Neural cell (in vitro differentiated cells): ENCODE measurements at regions not wholly inside any gene's neighbourhood (a gene's known extent, or its start where the extent isn't known, plus 50 kb on each side); places are given as distances from the start of the nearest gene placed in this dataset.

Source experiments
- H2AFZ ChIP-seq: fragments of 200-600, 300-800 bp; sonication (generic), shearing (Covaris generic); 2 replicates; pipeline ENCODE4 v1.6.0; 2014; ENCODE audit warnings: low read depth, mild to moderate bottlenecking, antibody characterized with exemption, low read length, moderate library complexity
- H3F3A ChIP-seq: fragments of 200-600 bp; shearing (Covaris generic); 2 replicates; pipeline ENCODE4 v1.6.1; 2016; ENCODE audit warnings: mild to moderate bottlenecking, moderate library complexity, mixed read lengths, antibody characterized with exemption, low read length; ENCODE audit not compliant: insufficient read depth, poor library complexity, severe bottlenecking
- H3K27ac ChIP-seq: fragments of 200-600, 300-800 bp; sonication (generic), shearing (Covaris generic); 2 replicates; pipeline ENCODE4 v1.5.1; 2014; ENCODE audit warnings: mild to moderate bottlenecking, low read length, moderate library complexity
- H3K27me3 ChIP-seq: fragments of 300-800, 200-600 bp; sonication (generic), shearing (Covaris generic); 2 replicates; pipeline ENCODE4 v1.6.0; 2014; ENCODE audit warnings: mild to moderate bottlenecking, low read depth, low read length, moderate library complexity; ENCODE audit not compliant: insufficient read depth
- H3K36me3 ChIP-seq: fragments of 300-800, 200-600 bp; sonication (generic), shearing (Covaris generic); 2 replicates; pipeline ENCODE4 v1.5.1; 2014; ENCODE audit warnings: mild to moderate bottlenecking, antibody characterized with exemption, low read length, moderate library complexity; ENCODE audit not compliant: insufficient read depth
- H3K4me2 ChIP-seq: fragments of 300-800, 200-600 bp; sonication (generic), shearing (Covaris generic); 2 replicates; pipeline ENCODE4 v1.6.0; 2014; ENCODE audit warnings: mild to moderate bottlenecking, low read length
- H3K4me3 ChIP-seq: fragments of 300-800, 200-600 bp; sonication (generic), shearing (Covaris generic); 2 replicates; pipeline ENCODE4 v1.5.1; 2014; ENCODE audit warnings: mild to moderate bottlenecking, low read length, moderate library complexity
- H3K79me2 ChIP-seq: fragments of 200-600 bp; shearing (Covaris generic); replicated peaks from 2 replicates; pipeline ENCODE4 v1.6.0; 2014; ENCODE audit warnings: mild to moderate bottlenecking, low read length, moderate library complexity; ENCODE audit not compliant: insufficient read depth
- H3K9ac ChIP-seq: fragments of 300-800, 200-600 bp; sonication (generic), shearing (Covaris generic); 2 replicates; pipeline ENCODE4 v1.6.1; 2016; ENCODE audit warnings: mild to moderate bottlenecking, low read length, mixed read lengths
- H3K9me2 ChIP-seq: fragments of 200-600 bp; shearing (Covaris generic); 2 replicates; pipeline ENCODE4 v1.6.1; 2016; ENCODE audit warnings: mild to moderate bottlenecking, low read length, mixed read lengths; ENCODE audit not compliant: insufficient read depth
- H3K9me3 ChIP-seq: fragments of 200-600, 300-800 bp; sonication (generic), shearing (Covaris generic); 2 replicates; pipeline ENCODE4 v1.6.1; 2016; ENCODE audit warnings: mild to moderate bottlenecking, mixed run types, low read length, moderate library complexity, mixed read lengths
- H4K20me1 ChIP-seq: fragments of 200-600 bp; shearing (Covaris generic); 2 replicates; pipeline ENCODE4 v1.6.1; 2016; ENCODE audit warnings: mild to moderate bottlenecking, mixed run types; ENCODE audit not compliant: insufficient read depth
- CTCF ChIP-seq: fragments of 450-650 bp; IDR thresholded peaks from 2 replicates; pipeline ENCODE4 v1.5.1; 2014; ENCODE audit warnings: antibody characterized with exemption, mild to moderate bottlenecking, moderate library complexity; ENCODE audit not compliant: poor library complexity, severe bottlenecking
- EP300 ChIP-seq: fragments of 450-650 bp; conservative IDR thresholded peaks from 2 replicates; pipeline ENCODE4 v1.6.1; 2014; ENCODE audit warnings: antibody characterized with exemption, mild to moderate bottlenecking, moderate library complexity; ENCODE audit not compliant: poor library complexity, severe bottlenecking
- EZH2 ChIP-seq: fragments of 200-600, 300-800 bp; shearing (Covaris generic), sonication (generic); IDR thresholded peaks from 2 replicates; pipeline ENCODE4 v1.6.1; 2014; ENCODE audit warnings: antibody characterized with exemption, low read length, borderline replicate concordance, mild to moderate bottlenecking; ENCODE audit not compliant: insufficient read depth, poor library complexity, severe bottlenecking
- MXI1 ChIP-seq: fragments of 450-650 bp; conservative IDR thresholded peaks from 2 replicates; pipeline ENCODE4 v1.6.1; 2014; ENCODE audit warnings: antibody characterized with exemption, mild to moderate bottlenecking; ENCODE audit not compliant: poor library complexity, severe bottlenecking
- POLR2AphosphoS5 ChIP-seq: IDR thresholded peaks from 2 replicates; pipeline ENCODE4 v1.6.1; 2012
- RAD21 ChIP-seq: fragments of 450-650 bp; conservative IDR thresholded peaks from 2 replicates; pipeline ENCODE4 v1.6.1; 2014; ENCODE audit warnings: antibody characterized with exemption, mild to moderate bottlenecking, moderate library complexity
- REST ChIP-seq: IDR thresholded peaks from 2 replicates; pipeline ENCODE4 v1.6.1; 2012; ENCODE audit warnings: borderline replicate concordance
- SMC3 ChIP-seq: fragments of 450-650 bp; conservative IDR thresholded peaks from 2 replicates; pipeline ENCODE4 v1.6.1; 2014; ENCODE audit warnings: antibody characterized with exemption, mild to moderate bottlenecking, moderate library complexity; ENCODE audit not compliant: poor library complexity
- TAF1 ChIP-seq: IDR thresholded peaks from 2 replicates; pipeline ENCODE4 v1.6.1; 2012; ENCODE audit warnings: low read depth

- H3K9me2 ChIP-seq, result no peaks in the 10 kb centered on the region
- no peaks in the 10 kb centered on the region for H3K79me2 ChIP-seq
- H3K36me3 ChIP-seq, result no peaks in the 10 kb centered on the region
- H2AFZ ChIP-seq, result no peak overlapping the region
- no peak overlapping the region for H3K4me2 ChIP-seq
- no peak overlapping the region for H3K4me3 ChIP-seq
- H4K20me1 ChIP-seq, result no peaks in the 10 kb centered on the region
- no peak overlapping the region for H3K9ac ChIP-seq
- no peaks in the 10 kb centered on the region for H3K27me3 ChIP-seq
- no peaks in the 10 kb centered on the region for H3F3A ChIP-seq
- TF ChIP-seq TAF1 (no peak), CTCF (no peak), EZH2 (no peak), REST (no peak), POLR2AphosphoS5 (no peak), MXI1 (no peak), SMC3 (no peak), RAD21 (no peak), EP300 (no peak)
- H3K9me3 ChIP-seq, result no peaks in the 10 kb centered on the region
- no peak overlapping the region for H3K27ac ChIP-seq
These were observed 121.7 kb upstream of the NLRP1 start for GRCh38 chr17:5705876-5706576.

GRCh38 chr17:5706577-5707210 is 122.4 kb upstream of the NLRP1 start:
- Histone ChIP-seq H3K27me3 (no peaks in the 10 kb centered on the region), H2AFZ (no peak overlapping the region), H3K27ac (no peak overlapping the region), H3K4me2 (no peak overlapping the region), H3K9me2 (no peaks in the 10 kb centered on the region), H3K9ac (no peak overlapping the region), H3K4me3 (no peak overlapping the region), H3K9me3 (no peaks in the 10 kb centered on the region), H3K36me3 (no peaks in the 10 kb centered on the region), H4K20me1 (no peaks in the 10 kb centered on the region), H3K79me2 (no peaks in the 10 kb centered on the region), H3F3A (no peaks in the 10 kb centered on the region)
- TF ChIP-seq POLR2AphosphoS5 (no peak), RAD21 (peak; percentile 75), SMC3 (peak; percentile 84), EP300 (no peak), MXI1 (no peak), REST (no peak), TAF1 (no peak), EZH2 (no peak), CTCF (peak; percentile 79)
